IPS-NIHi11 (cell line): ENCODE measurements at regions not wholly inside any gene's neighbourhood (a gene's known extent, or its start where the extent isn't known, plus 50 kb on each side); places are given as distances from the start of the nearest gene placed in this dataset.
"Not testable (repeated sequence)": the region's sequence is repeated elsewhere in the genome, so short reads cannot be mapped to it uniquely, and the experiment has no call there.

Experiments used
- DNase-seq: peaks from one replicate; pipeline ENCODE4 v3.0.0; 2012; ENCODE audit warnings: mixed read lengths, low spot score

DNA sequence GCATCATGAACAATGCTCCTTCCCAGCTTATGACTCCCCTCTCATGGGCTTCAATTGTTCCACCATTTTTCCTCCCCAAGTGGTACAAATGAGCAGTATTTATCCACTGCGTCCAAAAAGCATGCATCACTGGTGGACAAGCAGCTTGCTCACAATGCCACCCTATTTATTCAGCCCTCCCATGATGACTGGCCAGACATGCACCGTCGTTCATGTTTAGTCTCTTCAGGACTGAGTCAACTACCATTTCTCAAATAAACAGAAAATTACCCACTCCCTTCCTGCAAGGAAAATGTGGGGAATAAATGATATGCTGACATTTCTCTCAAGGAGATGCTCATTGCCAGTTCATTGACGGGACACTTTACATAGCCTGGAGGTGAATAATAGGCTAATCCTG, 300.4 kb downstream of the C6orf118 start:
- DNase-seq, result no peak

DNA sequence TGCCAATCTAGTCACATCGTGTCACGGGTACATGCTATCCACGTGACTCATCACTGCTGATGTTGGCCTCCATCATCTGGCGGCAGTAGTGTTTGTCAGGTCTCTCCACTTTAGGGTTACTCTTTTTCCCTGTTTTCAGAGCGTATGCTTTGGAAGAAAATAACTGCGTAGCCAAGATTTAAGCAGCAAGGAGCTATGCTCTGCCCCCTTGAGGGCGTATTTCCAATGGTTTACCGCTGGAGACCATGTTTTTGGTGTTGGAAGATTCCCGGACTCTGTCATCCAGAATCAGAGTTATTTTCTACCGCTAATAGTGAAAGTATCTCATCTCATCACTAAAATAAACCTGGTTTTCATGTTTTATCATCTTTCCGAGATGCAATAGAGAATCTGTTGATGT, 306.5 kb downstream of the C6orf118 start:
- DNase-seq, result no peak

DNA sequence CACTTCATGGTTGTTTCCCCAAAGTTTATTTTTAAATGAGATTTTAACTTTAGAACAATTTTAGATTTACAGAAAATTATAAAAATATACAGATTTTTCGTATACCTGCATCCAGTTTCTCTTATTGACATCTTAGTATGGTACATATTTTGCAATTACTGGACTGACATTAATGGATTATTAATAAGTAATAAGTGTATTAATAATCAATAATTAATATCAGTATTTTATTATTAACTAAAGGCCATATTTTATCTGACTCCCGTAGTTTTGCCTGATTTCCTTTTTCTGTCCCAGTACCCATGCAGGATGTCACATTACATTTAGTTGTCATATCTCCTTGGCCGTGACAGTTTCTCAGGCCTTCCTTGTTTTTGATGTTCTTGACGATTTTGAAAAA, 307.0 kb downstream of the C6orf118 start:
- DNase-seq, result no peak

DNA sequence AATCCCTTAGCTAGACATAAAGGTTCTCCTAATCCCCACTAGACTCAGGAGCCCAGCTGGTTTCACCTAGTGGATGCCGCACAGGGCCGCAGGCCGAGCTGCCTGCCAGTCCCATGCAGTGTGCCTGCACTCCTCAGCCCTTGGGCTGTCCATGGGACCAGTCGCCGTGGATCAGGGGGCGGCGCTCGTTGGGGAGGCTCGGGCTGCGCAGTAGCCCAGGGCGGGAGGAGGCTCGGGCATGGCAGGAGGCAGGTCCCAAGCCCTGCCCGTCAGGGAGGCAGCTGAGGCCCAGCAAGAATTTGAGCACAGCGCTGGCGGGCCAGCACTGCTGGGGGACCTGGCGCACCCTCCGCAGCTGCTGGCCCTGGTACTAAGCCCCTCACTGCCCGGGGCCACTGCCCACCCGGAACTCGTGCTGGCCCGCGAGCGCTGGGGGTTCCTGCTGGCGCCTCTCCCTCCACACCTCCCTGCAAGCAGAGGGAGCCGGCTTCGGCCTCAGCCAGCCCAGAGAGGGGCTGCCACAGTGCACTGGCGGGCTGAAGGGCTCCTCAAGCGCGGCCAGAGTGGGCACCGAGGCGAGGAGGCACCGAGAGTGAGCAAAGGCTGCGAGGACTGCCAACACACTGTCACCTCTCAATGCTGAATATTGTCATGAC, 307.8 kb downstream of the C6orf118 start:
- DNase-seq, result no peak

DNA sequence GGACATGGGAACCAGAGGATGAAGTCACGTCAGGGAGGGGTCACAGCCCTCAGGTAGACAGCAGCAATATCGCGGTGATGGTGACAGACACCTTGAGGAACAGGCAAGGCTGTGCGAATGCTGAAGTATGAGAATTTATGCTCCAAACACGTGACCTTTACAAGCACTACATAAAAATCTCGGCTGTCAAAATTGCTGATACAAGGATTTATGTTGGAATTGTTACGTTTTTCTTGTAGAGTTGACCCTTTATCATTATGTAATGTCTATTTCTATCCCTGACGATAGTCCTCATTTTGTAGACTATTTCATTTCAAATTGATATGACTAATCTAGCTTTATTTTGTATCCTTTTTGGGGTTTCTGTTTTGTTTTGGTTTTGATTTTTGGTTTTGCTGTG, 311.1 kb downstream of the C6orf118 start:
- no peak for DNase-seq

DNA sequence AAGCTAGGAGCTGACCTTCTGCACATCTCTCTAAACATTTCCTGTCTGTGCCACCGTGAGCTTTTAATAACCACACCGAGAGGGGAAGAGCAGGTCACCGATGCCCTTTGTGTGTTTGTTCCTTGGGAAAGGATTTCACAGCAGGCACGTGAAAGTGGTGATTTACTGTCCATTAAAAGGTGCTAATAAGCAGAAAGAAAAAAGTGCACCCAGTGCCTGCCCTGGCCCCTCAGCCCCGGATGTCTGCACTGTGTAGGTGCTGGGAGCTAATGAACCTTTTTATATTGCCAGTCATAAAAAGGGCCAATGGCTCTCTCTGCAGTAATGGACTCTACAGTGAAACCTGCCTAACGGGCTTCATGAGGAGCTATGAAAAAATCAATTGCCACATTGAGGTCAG, 312.6 kb downstream of the C6orf118 start:
- DNase-seq, result no peak

DNA sequence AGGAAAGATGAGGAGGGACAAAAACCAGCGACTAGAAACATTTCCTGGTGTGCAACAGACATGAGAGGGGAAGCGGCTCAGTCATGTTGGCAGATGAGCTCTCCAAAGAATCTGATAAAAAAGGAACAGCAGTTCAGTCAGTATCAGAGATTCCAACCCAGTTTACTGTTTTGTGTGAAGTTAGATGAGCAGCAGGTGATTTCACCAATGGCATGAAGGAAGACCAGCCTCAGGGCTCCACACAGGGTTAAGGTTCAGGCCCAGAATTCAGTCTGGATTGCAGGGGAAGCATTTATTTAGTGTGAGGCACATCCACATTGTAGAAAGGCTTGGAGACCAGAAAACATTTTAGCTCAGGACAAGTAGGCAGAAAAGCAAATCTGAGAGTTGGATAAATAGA, 317.8 kb downstream of the C6orf118 start:
- no peak for DNase-seq

DNA sequence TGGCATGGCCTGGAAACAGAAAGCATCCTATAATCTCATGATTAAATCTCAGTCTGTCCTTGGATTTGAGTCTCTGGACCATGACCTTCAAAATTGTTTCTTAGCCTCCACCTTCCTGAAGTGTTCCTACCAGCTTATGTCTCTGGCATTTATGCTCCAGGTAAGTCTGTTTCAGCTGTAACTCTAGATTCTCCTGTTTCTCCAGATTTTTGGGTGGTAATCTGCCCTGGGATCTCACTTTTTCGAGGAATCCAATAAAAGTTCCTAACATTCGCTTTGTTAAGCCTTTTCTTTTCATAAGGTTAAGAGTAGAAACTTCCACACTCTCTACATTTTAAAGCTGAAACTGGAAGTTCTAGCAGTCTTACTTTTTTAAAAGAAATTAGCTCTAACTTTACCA, 318.5 kb downstream of the C6orf118 start:
- DNase-seq, result no peak

DNA sequence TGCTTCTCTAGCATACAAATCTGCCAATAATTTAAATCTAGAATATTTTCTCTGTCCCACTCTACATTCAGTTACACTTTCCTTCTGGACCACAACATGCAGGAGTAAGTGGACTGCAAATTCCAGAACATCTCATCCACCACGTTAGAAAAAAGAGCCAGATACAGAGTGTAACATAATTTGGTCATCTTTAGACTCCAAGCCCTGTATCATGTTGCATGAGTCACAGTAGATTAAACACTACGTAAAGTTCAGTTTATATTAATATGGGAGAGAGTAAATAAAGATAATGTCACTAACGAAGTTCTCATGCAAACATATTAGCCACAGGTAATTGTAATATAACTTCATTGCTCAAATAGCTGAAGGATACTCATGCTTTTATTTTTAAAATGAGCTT, 327.0 kb downstream of the C6orf118 start:
- no peak for DNase-seq

DNA sequence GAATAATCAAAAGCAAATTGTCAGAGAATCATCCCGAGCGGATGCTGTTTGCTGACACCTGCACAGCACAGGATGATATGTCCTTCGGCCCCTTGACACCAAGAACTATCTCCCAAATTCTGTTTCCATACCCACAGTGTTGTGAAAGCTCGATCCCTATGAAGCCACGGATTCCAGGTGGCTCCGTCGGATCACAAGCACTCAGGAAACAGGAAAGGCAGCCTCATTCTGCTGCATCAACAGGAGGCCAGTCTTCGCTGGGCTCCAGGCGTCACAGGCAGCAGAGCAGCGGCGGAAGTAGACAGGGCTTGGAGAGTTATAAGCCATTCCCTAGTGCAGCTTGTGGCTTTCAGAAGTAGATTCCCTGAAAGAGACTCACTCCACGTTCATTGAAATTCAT, 342.3 kb downstream of the C6orf118 start:
- no peak for DNase-seq

DNA sequence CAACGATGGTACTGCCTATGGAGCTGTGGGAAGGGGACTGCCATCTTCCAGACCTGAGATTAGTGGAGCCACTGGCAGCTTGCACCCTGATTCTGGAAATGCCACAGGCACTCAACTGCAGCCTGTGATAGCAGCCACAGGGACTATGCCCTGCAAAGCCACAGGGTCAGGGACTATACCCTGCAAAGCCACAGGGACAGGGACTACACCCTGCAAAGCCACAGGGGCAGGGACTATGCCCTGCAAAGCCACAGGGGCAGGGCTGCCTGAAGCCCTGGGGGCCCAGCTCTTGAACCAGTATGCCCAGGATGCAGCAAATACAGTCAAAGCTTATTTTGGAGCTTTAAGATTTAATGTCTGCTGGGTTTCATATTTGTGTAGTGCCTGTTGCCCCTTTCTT, 346.6 kb downstream of the C6orf118 start:
- no peak for DNase-seq

DNA sequence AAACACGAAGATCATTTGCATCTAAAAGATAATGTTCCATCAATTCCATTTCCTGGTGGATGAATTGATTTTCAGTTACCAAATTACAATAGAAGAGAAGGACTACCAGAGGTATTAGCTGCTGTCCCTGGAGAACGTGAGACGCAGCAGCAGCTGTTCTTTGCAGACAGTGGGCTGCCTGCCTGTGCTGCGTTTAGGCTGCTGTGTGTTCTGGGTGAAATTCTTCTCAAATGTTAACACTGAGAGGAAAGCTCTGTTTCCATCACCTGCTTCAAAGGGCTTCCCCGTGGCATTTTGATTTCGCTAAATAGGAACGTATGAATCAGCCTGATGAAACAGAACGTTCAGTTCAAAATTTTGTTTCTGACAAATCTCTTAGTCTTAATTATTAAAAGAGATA, 362.2 kb downstream of the C6orf118 start:
- DNase-seq, result no peak

DNA sequence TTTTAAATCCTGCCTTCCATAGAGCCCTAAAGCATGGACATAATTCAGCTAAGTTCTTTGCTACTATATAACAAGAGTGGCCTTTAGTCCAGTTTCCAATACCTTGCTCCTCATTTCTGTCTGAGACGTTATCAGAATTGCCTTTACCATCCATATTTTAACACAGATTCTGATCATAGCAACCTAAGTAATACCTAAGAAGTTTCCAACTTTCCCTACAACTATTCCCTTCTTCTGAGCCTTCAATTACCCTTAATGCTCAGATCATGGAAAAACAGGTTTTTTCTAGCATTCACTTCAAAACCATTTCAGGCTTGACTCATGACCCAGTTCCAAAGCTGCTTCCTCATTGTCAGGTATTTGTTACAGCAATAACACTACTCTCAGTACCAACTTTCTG, 367.1 kb downstream of the C6orf118 start:
- DNase-seq, result no peak

DNA sequence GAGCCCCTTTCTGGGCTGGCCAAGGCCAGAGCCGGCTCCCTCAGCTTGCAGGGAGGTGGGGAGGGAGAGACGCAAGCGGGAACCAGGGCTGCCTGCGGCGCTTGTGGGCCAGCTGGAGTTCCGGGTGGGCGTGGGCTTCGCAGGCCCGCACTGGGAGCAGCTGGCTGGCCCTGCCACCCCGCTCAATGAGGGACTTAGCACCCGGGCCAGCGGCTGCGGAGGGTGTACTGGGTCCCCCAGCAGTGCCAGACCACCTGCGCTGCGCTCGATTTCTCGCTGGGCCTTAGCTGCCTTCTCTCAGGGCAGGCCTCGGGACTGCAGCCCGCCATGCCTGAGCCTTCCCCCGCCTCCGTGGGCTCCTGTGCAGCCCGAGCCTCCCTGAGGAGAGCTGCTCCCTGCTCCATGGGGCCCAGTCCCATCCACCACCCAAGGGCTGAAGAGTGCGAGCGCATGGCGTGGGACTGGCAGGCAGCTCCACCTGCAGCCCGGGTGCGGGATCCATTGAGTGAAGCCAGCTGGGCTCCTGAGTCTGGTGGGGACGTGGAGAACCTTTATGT, 376.1 kb downstream of the C6orf118 start:
- not testable (repeated sequence) for DNase-seq

DNA sequence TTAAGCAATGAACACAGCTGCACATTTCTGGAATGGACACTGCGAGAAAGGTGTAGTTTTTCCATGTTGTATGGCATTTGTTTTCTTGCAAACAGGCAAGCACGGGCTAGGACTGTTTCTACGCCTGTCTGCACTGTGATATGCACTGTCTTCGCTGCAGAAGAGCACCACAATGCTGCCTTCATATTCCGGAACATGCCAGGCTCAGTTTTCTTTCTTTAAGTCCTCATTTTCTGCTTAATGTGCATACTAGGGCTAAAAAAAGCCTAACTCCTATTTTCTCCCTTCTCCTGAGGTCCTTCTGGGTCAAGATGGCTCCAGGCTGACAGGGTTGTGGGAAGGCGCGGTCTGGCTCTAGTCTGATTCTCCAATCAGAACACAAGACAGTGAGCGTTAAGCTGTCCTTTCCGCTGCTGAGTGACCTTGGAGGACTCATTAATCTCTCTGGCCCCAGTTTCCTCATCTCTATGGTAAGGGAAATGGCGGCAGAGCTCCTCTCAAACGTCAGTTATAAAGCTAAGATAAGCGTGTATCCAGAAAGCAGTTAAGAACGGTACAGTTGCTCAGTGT, 379.9 kb downstream of the C6orf118 start:
- DNase-seq, result no peak

DNA sequence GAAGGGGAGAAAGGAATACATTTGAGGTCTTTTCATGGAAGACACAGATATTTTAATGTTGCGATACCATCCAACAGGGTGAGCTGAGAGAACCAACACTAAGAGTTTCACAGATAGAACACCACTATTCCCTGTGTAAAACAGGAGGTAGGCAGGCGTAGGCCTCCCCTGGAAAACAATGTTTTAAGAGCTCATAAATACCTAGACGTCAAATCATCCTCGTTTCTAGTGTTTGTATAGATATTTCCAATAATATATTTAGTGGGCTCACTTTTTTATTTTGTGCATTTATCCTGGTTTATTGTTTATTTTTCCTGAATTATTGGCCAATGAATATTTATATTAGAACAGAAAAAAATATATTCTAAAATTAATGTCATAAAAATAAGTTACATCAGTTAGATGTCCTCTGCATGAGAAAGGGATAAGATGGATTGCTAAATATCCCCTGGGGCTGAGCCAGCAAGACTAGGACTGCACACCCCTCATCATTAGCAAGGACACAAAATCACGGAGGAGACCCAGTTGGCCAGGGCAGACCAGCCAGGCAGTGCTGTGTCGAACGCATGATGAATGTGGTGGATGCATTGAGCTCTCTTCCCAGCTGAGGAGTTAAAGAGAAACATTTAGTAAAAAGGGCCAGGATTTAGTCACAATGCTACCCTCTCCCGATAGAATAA, 380.5 kb downstream of the C6orf118 start:
- DNase-seq, result no peak

DNA sequence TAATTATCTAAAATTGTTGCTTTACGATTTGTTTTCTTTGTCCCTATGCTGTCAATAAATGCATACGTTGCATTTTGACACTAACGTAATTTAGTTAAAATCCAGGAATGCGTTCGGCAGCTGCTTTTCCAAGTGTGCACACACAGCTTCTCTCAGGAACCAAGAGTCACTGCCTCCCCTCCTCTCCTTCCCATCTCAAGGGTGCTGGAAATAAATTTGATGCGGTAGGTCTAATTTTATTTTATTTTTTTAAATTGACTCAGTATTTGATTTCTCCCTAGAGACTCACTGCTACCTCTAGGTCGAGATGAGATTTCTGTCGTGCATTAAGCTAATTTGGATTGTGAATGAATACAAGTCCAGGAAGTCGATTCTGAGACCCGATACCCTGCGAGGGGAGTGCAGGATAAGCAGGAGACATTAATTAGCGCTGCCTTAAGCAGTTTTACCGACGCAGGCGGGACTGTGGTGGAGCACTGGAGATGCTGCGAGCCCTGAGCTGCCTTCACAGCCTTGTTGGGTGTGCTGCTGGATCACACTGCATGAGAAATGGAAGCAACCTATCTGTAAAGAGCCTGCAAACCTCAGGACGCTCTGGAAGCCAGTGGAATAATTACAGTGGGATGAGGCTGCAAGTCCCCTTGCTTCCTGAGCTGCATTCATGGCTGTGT, 381.2 kb downstream of the C6orf118 start:
- DNase-seq, result no peak

DNA sequence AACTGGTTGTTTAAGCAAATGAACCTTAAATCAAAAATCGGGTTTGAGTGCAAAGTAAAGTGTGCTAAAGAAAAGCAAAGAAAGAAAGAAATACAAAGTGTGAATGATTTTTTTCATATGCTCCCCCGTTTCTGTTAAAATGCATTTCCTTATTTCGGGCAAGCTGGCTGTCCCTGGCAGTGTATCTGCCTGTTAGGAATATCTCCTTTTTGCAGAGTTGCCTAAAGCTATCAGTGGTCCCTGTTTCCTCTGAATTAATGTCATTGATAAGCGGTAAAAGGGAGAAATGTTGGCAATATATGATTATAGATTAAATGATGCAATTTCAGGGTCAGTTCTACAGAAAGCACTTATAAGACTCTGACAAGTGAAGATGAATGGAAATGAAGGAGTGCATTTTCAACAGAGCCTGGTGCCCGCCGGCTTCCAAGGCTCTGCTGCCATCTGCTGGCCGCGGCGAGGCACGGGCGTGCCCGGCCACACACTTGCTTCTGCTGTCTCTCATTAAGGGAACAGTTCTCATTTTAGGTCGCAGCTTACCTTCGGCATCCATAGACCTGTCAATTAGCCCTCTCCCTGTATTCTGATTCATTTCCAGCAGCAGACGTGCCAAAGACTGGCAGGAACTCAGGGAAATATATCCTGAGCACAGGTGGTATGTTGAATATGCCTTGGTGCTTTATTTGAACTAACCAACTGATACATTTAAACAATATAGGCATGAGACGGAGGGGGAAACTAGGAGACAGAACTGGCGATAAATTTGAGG, 381.9 kb downstream of the C6orf118 start:
- peak; percentile 79 for DNase-seq

DNA sequence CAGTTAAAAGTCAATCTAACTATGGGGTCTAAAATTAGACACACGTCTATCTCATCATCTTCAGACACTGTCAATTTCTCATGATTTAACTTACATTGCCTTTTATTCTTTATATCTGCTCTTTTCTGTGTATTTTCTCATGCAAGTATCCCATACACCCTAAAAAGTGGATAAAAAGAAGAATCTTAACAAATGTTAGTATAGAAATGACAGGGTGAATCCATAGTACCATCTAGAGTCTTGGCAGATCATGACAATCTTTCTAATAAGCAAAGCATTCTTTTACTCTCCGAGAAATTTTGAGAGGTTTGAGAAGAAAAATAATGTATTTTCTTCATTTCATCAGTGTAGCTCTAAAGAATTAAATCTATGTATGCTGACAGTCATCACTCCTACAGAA, 382.7 kb downstream of the C6orf118 start:
- no peak for DNase-seq

DNA sequence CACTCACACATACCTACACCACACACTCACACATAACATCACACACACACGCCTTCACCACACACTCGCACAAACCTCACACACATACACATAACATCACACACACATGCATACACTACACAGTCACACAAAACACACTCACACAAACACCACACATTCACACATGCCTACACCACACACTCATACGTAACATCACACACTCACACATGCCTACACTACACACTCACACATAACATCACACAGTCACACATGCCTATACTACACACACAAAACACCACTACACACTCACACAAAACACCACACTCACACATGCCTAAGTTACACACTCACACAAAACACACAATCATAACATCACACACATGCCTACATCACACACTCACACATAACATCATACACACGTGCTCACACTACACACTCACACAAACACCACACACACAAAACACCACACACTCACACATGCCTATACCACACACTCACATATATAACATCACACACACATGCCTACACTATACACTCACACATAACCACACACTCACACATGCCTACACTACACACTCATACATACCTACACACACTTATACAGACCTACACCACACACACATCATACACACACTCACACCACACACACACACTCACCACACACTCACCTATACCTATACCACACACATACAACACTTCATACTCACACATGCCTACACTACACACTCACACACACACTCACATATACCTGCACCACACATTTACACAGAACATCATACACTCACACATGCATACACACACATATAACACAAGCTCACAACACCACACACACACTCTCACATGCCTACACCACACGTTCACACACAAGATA, 383.5 kb downstream of the C6orf118 start:
- DNase-seq, result no peak

DNA sequence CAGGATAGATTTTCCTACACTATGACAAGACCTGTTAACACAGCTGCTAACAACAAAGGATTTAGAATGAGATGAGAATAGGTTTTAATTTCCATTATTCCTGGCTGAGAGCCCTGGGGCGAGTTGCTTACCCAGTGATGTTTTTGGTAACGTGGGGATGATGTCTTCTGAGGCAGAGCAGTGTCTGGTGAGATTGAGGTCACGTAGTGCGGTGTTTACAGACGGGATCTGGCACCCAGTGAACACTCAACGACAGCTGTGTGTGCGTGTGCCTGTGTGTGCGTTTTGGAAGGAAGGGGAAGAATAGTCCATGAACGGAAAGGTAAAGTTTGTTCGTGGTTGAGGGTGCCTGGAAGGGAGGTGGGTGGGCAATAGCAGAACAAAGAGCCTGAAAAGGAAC, 384.7 kb downstream of the C6orf118 start:
- DNase-seq, result no peak
